HepG2 (cell line): ENCODE measurements at regions not wholly inside any gene's neighbourhood (a gene's known extent, or its start where the extent isn't known, plus 50 kb on each side); places are given as distances from the start of the nearest gene placed in this dataset.

Source experiments
- ATAC-seq: fragments of 200-7000 bp; cut with Tn5 transposase; 3 replicates; pipeline ENCODE4 v1.9.1; 2020; ENCODE audit warnings: mild to moderate bottlenecking, moderate library complexity
- BruUV-seq: library from RNA; stranded (reverse); fragments of 400-500 nt; replicated peaks from 2 replicates; lab custom pipeline; 2021; lab: Mats Ljungman, UMichigan
- CTCF ChIA-PET: fragments of 300-600 bp; formaldehyde crosslinking; extraction: SDS; loops from one replicate; lab custom pipeline; 2021; ENCODE audit warnings: low total read pairs, inconsistent platforms, low intra/inter-chr PET ratio; lab: Yijun Ruan, JAX
- POLR2A ChIA-PET: fragments of 350-600 bp; sonication (Branson Sonifier 250); formaldehyde crosslinking; loops from one replicate; lab custom pipeline; 2020; ENCODE audit warnings: antibody characterized with exemption, inconsistent platforms; lab: Yijun Ruan, JAX
- DNase-seq: peaks from one replicate; pipeline ENCODE4 v3.0.0-alpha.2; 2015; ENCODE audit warnings: low spot score
- FAIRE-seq: peaks from 3 replicates; lab custom pipeline; 2011; peaks lifted over from hg19 to GRCh38; lab: Jason Lieb, UNC
- H2AFZ ChIP-seq: one replicate; pipeline ENCODE4 v1.6.1; 2011; ENCODE audit warnings: low read length, inconsistent platforms
- H3K27ac ChIP-seq: fragments of 300-600 bp; 3 replicates; pipeline ENCODE4 v1.8.0; 2011; ENCODE audit warnings: mixed run types, mild to moderate bottlenecking, mixed read lengths, low read length, inconsistent platforms; ENCODE audit not compliant: insufficient read depth; ENCODE audit errors: extremely low read length
- H3K27me3 ChIP-seq, 2 experiments: fragments of 200-600 bp in 1 of 2; 2 replicates in 1 of 2; 3 replicates in 1 of 2; pipeline versions ENCODE4 v1.6.0 to v1.8.0; 2011; ENCODE audit warnings: low read length in 2 of 2, mild to moderate bottlenecking in 2 of 2, moderate library complexity in 2 of 2, inconsistent platforms in 1 of 2; ENCODE audit not compliant: insufficient read depth in 2 of 2, control insufficient read depth in 1 of 2
- H3K36me3 ChIP-seq, 2 experiments: fragments of 200-600 bp in 1 of 2; replicated peaks in 1 of 2; 2 replicates in 1 of 2; 3 replicates in 1 of 2; pipeline versions ENCODE4 v1.5.1 to v1.8.0; 2011; ENCODE audit warnings: low read length in 2 of 2, inconsistent platforms in 1 of 2; ENCODE audit not compliant: insufficient read depth in 2 of 2, control insufficient read depth in 1 of 2
- H3K4me1 ChIP-seq: 2 replicates; pipeline ENCODE4 v1.5.1; 2012; ENCODE audit warnings: low read length, inconsistent platforms; ENCODE audit not compliant: insufficient read depth
- H3K4me2 ChIP-seq: 2 replicates; pipeline ENCODE4 v1.6.0; 2011; ENCODE audit warnings: low read depth, low read length, inconsistent platforms
- H3K4me3 ChIP-seq, 3 experiments: fragments of 200-600 bp in 1 of 3; sonication (generic), shearing (Covaris generic) in 1 of 3; replicated peaks in 1 of 3; 2 replicates each; pipeline ENCODE4 v1.5.1; 2011 to 2016; ENCODE audit warnings: low read length in 3 of 3, inconsistent platforms in 2 of 3, low read depth in 2 of 3, mild to moderate bottlenecking in 2 of 3, control low read depth in 1 of 3, mixed read lengths in 1 of 3; ENCODE audit not compliant: insufficient read depth in 1 of 3
- H3K79me2 ChIP-seq: one replicate; pipeline ENCODE4 v1.6.1; 2011; ENCODE audit warnings: low read length, inconsistent platforms; ENCODE audit not compliant: insufficient read depth
- H3K9ac ChIP-seq: 2 replicates; pipeline ENCODE4 v1.6.0; 2011; ENCODE audit warnings: mild to moderate bottlenecking, low read depth, low read length, inconsistent platforms; ENCODE audit not compliant: insufficient read depth
- H3K9me3 ChIP-seq: 2 replicates; pipeline ENCODE4 v1.5.1; 2012; ENCODE audit warnings: mild to moderate bottlenecking, low read length
- H4K20me1 ChIP-seq: 2 replicates; pipeline ENCODE4 v1.6.0; 2011; ENCODE audit warnings: inconsistent platforms, mild to moderate bottlenecking, low read length, moderate library complexity; ENCODE audit not compliant: insufficient read depth
- CCDC6 ChIP-seq: sonication (generic); formaldehyde crosslinking; IDR thresholded peaks from 2 replicates; pipeline ENCODE4 v1.8.1; 2022; ENCODE audit warnings: mild to moderate bottlenecking, missing genetic modification reagents, moderate library complexity
- CEBPZ ChIP-seq: IDR thresholded peaks from 2 replicates; pipeline ENCODE4 v1.6.1; 2012; ENCODE audit warnings: low read length, improper control_type of control experiment
- DRAP1 ChIP-seq: IDR thresholded peaks from 2 replicates; pipeline ENCODE4 v1.6.1; 2016; ENCODE audit warnings: missing genetic modification reagents, missing compliant biosample characterization
- ESRRA ChIP-seq: sonication (generic); formaldehyde crosslinking; IDR thresholded peaks from 2 replicates; pipeline ENCODE4 v1.5.1; 2020; ENCODE audit warnings: mild to moderate bottlenecking, low read depth, missing genetic modification reagents
- GABPB1 ChIP-seq: IDR thresholded peaks from 2 replicates; pipeline ENCODE4 v1.6.1; 2016; ENCODE audit warnings: mild to moderate bottlenecking, missing genetic modification reagents, moderate library complexity, missing compliant biosample characterization
- HMG20B ChIP-seq: conservative IDR thresholded peaks from 2 replicates; pipeline ENCODE4 v1.6.1; 2016; ENCODE audit warnings: missing genetic modification reagents, missing compliant biosample characterization
- MEF2D ChIP-seq: sonication (generic); formaldehyde crosslinking; IDR thresholded peaks from 2 replicates; pipeline ENCODE4 v1.5.1; 2020; ENCODE audit warnings: mild to moderate bottlenecking, missing genetic modification reagents
- NFE2 ChIP-seq: sonication (generic); formaldehyde crosslinking; IDR thresholded peaks from 2 replicates; pipeline ENCODE4 v1.4.0; 2020; ENCODE audit warnings: missing genetic modification reagents
- ZBED4 ChIP-seq: sonication (generic); formaldehyde crosslinking; IDR thresholded peaks from 2 replicates; pipeline ENCODE4 v1.4.0; 2020; ENCODE audit warnings: missing genetic modification reagents, borderline replicate concordance
- ZFP36L2 ChIP-seq: sonication (generic); formaldehyde crosslinking; IDR thresholded peaks from 2 replicates; pipeline ENCODE4 v1.4.0; 2020; ENCODE audit warnings: missing genetic modification reagents
- ZNF124 ChIP-seq: sonication (generic); formaldehyde crosslinking; IDR thresholded peaks from 2 replicates; pipeline ENCODE4 v1.4.0; 2020; ENCODE audit warnings: missing genetic modification reagents
- ZNF17 ChIP-seq: sonication (generic); formaldehyde crosslinking; IDR thresholded peaks from 2 replicates; pipeline ENCODE4 v1.5.0; 2020; ENCODE audit warnings: mild to moderate bottlenecking, missing genetic modification reagents
- ZNF281 ChIP-seq: sonication (generic); formaldehyde crosslinking; IDR thresholded peaks from 2 replicates; pipeline ENCODE4 v1.4.0; 2020; ENCODE audit warnings: missing genetic modification reagents, borderline replicate concordance
- ZNF703 ChIP-seq: sonication (generic); formaldehyde crosslinking; IDR thresholded peaks from 2 replicates; pipeline ENCODE4 v1.5.1; 2020; ENCODE audit warnings: missing genetic modification reagents, mild to moderate bottlenecking, moderate library complexity, borderline replicate concordance
- ZNF709 ChIP-seq: sonication (generic); formaldehyde crosslinking; IDR thresholded peaks from 2 replicates; pipeline ENCODE4 v1.5.0; 2020; ENCODE audit warnings: mild to moderate bottlenecking, missing genetic modification reagents
- ZNF761 ChIP-seq: sonication (generic); formaldehyde crosslinking; conservative IDR thresholded peaks from 2 replicates; pipeline ENCODE4 v1.4.0; 2020; ENCODE audit warnings: mild to moderate bottlenecking, missing genetic modification reagents
- ZNF792 ChIP-seq: IDR thresholded peaks from 2 replicates; pipeline ENCODE4 v1.6.1; 2016
- WGBS: methylation state at CpG from one replicate; pipeline ENCODE4 v1.1.6; 2017; ENCODE audit warnings: low lambda C conversion rate; 5-methylcytosine and 5-hydroxymethylcytosine counted together
- in situ Hi-C: cut with HindIII; loops from 2 replicates; pipeline ENCODE4 v1.10.0; 2017; ENCODE audit warnings: low pct_unique_long_range_greater_than_20kb; ENCODE audit not compliant: extremely low pct_ligation_motif_present
- intact Hi-C: fragments of 100-400 bp; cut with micrococcal nuclease; formaldehyde crosslinking; loops from one replicate; pipeline ENCODE4 v1.10.0; 2022; ENCODE audit not compliant: unreplicated experiment

GRCh38 chr21:22871692-22872091 is 1873.5 kb downstream of the NCAM2 start:
- H3K36me3 ChIP-seq = no peaks in the 10 kb centered on the region
- FAIRE-seq = no peak
- H3K4me2 ChIP-seq = no peak overlapping the region
- 21% methylated on average over 4 of the region's 4 CpGs for WGBS
- BruUV-seq = no TSS peak
- no peaks in the 10 kb centered on the region for H4K20me1 ChIP-seq
- no peak overlapping the region for H3K9ac ChIP-seq
- CTCF ChIA-PET = no interaction called here
- no peaks in the 10 kb centered on the region for H3K4me1 ChIP-seq
- H3K79me2 ChIP-seq = no peaks in the 10 kb centered on the region
- intact Hi-C loops (no loop called here), in situ Hi-C loops (no loop called here)
- no peak for DNase-seq
- no peaks in the 10 kb centered on the region for H3K27me3 ChIP-seq
- H3K9me3 ChIP-seq = peaks cover 80% of the 10 kb centered on the region
- no peak overlapping the region for H3K27ac ChIP-seq
- H2AFZ ChIP-seq = no peak overlapping the region
- no peak overlapping the region for H3K4me3 ChIP-seq
- ATAC-seq = no peak
- POLR2A ChIA-PET = no interaction called here
- TF ChIP-seq ESRRA (CRISPR knock-in tag) (no peak), ZNF703 (CRISPR knock-in tag) (no peak), ZNF124 (CRISPR knock-in tag) (no peak), ZNF761 (no peak), CCDC6 (no peak), ZNF17 (no peak), ZNF709 (CRISPR knock-in tag) (no peak), ZNF792 (CRISPR knock-in tag) (no peak), ZBED4 (CRISPR knock-in tag) (no peak), DRAP1 (CRISPR knock-in tag) (no peak), HMG20B (CRISPR knock-in tag) (no peak), ZFP36L2 (CRISPR knock-in tag) (no peak), NFE2 (CRISPR knock-in tag) (no peak), GABPB1 (no peak), CEBPZ (no peak), ZNF281 (no peak), MEF2D (CRISPR knock-in tag) (no peak)
